GM12878 (cell line): ENCODE measurements at regions not wholly inside any gene's neighbourhood (a gene's known extent, or its start where the extent isn't known, plus 50 kb on each side); places are given as distances from the start of the nearest gene placed in this dataset.

Experiments used
- ATAC-seq: fragments of 200-7000 bp; cut with Tn5 transposase; 3 replicates; pipeline ENCODE4 v1.9.1; 2020; ENCODE audit warnings: mild to moderate bottlenecking, moderate library complexity
- BruUV-seq: library from RNA; stranded (reverse); fragments of 400-500 nt; replicated peaks from 2 replicates; lab custom pipeline; 2021; lab: Mats Ljungman, UMichigan
- CTCF ChIA-PET: fragments of 300-600 bp; sonication (Branson Sonifier 250); formaldehyde crosslinking; extraction: SDS; loops from one replicate; lab custom pipeline; 2021; ENCODE audit warnings: inconsistent platforms; lab: Yijun Ruan, JAX
- POLR2A ChIA-PET: fragments of 350-600 bp; formaldehyde crosslinking; extraction: SDS; loops from one replicate; lab custom pipeline; 2021; ENCODE audit warnings: inconsistent platforms; lab: Charles Lee
- RAD21 ChIA-PET: fragments of 300-600 bp; sonication (Branson Sonifier 250); formaldehyde crosslinking; loops from one replicate; lab custom pipeline; 2023; ENCODE audit warnings: antibody characterized with exemption; ENCODE audit not compliant: unreplicated experiment; lab: Charles Lee
- SMC1A ChIA-PET: fragments of 300-600 bp; sonication (Branson Sonifier 250); formaldehyde crosslinking; loops from one replicate; lab custom pipeline; 2023; ENCODE audit not compliant: unreplicated experiment, uncharacterized antibody; lab: Charles Lee
- DNase-seq: peaks from one replicate; pipeline ENCODE4 v3.0.0-alpha.2; 2011; ENCODE audit warnings: low read depth, low spot score
- FAIRE-seq: peaks from 3 replicates; lab custom pipeline; 2011; peaks lifted over from hg19 to GRCh38; lab: Jason Lieb, UNC
- H2AFZ ChIP-seq: 2 replicates; pipeline ENCODE4 v1.6.0; 2011; ENCODE audit warnings: low read depth, low read length, control low read depth; ENCODE audit not compliant: control insufficient read depth
- H3K27ac ChIP-seq: 2 replicates; pipeline ENCODE4 v1.5.1; 2011; ENCODE audit warnings: control low read depth; ENCODE audit not compliant: control insufficient read depth, insufficient read depth
- H3K27me3 ChIP-seq, 2 experiments: replicated peaks in 1 of 2; 2 replicates each; pipeline versions ENCODE4 v1.6.0 to v1.6.1; 2011; ENCODE audit warnings: low read length in 1 of 2; ENCODE audit not compliant: control insufficient read depth in 2 of 2, insufficient read depth in 2 of 2
- H3K36me3 ChIP-seq, 2 experiments: 2 replicates each; pipeline ENCODE4 v1.5.1; 2011; ENCODE audit warnings: low read length in 1 of 2; ENCODE audit not compliant: control insufficient read depth in 2 of 2, insufficient read depth in 2 of 2
- H3K4me1 ChIP-seq: 2 replicates; pipeline ENCODE4 v1.6.1; 2011; ENCODE audit warnings: mild to moderate bottlenecking, low read length, moderate library complexity, mixed read lengths; ENCODE audit not compliant: control insufficient read depth, insufficient read depth
- H3K4me2 ChIP-seq: 2 replicates; pipeline ENCODE4 v1.6.0; 2011; ENCODE audit warnings: control low read depth; ENCODE audit not compliant: control insufficient read depth, insufficient read depth
- H3K4me3 ChIP-seq: fragments of 200-600 bp; sonication (generic); 2 replicates; pipeline ENCODE4 v1.5.1; 2016
- H3K79me2 ChIP-seq: 2 replicates; pipeline ENCODE4 v1.6.0; 2011; ENCODE audit warnings: low read length; ENCODE audit not compliant: control insufficient read depth, insufficient read depth
- H3K9ac ChIP-seq: 2 replicates; pipeline ENCODE4 v1.8.0; 2011; ENCODE audit warnings: low read length, control low read depth, mixed read lengths; ENCODE audit not compliant: control insufficient read depth, insufficient read depth
- H3K9me3 ChIP-seq: replicated peaks from 3 replicates; pipeline ENCODE4 v1.5.1; 2011; ENCODE audit warnings: mild to moderate bottlenecking, low read length; ENCODE audit not compliant: control insufficient read depth, insufficient read depth
- H4K20me1 ChIP-seq: 2 replicates; pipeline ENCODE4 v1.6.0; 2011; ENCODE audit not compliant: control insufficient read depth, insufficient read depth
- BRCA1 ChIP-seq: IDR thresholded peaks from 2 replicates; pipeline ENCODE4 v1.6.1; 2011; ENCODE audit warnings: low read depth, low read length, improper control_type of control experiment
- E2F4 ChIP-seq: IDR thresholded peaks from 2 replicates; pipeline ENCODE4 v1.6.1; 2012; ENCODE audit warnings: low read depth, low read length, improper control_type of control experiment
- EED ChIP-seq: sonication (generic); IDR thresholded peaks from 2 replicates; pipeline ENCODE4 v1.6.1; 2016; ENCODE audit warnings: antibody characterized with exemption, low read depth
- EP300 ChIP-seq, 2 experiments: fragments of 150-350 bp in 1 of 2; IDR thresholded peaks; 2 replicates each; pipeline ENCODE4 v1.6.1; 2011 to 2012; ENCODE audit warnings: low read depth in 2 of 2, low read length in 2 of 2, borderline replicate concordance in 1 of 2, improper control_type of control experiment in 1 of 2, inconsistent platforms in 1 of 2; ENCODE audit not compliant: control insufficient read depth in 1 of 2
- HDGF ChIP-seq: fragments of 450-650 bp; IDR thresholded peaks from 2 replicates; pipeline ENCODE4 v1.6.1; 2016; ENCODE audit warnings: antibody characterized with exemption
- IKZF1 ChIP-seq: fragments of 450-650 bp; conservative IDR thresholded peaks from 2 replicates; pipeline ENCODE4 v1.6.1; 2017; ENCODE audit warnings: antibody characterized with exemption, mild to moderate bottlenecking
- IKZF2 ChIP-seq, 2 experiments: fragments of 450-650 bp; IDR thresholded peaks; 2 replicates each; pipeline ENCODE4 v1.6.1; 2017; ENCODE audit warnings: mild to moderate bottlenecking in 2 of 2, moderate library complexity in 2 of 2
- MEF2B ChIP-seq: fragments of 450-650 bp; IDR thresholded peaks from 2 replicates; pipeline ENCODE4 v1.6.1; 2018; ENCODE audit warnings: mild to moderate bottlenecking, moderate library complexity; ENCODE audit not compliant: partially characterized antibody, poor library complexity, severe bottlenecking
- MTA2 ChIP-seq: fragments of 450-650 bp; IDR thresholded peaks from 2 replicates; pipeline ENCODE4 v1.6.1; 2016; ENCODE audit warnings: low read depth, mild to moderate bottlenecking, moderate library complexity
- MXI1 ChIP-seq: fragments of 150-350 bp; IDR thresholded peaks from 2 replicates; pipeline ENCODE4 v1.6.1; 2011; ENCODE audit warnings: low read depth, mild to moderate bottlenecking, inconsistent platforms, low read length, improper control_type of control experiment
- NR2C1 ChIP-seq: fragments of 450-650 bp; IDR thresholded peaks from 2 replicates; pipeline ENCODE4 v1.6.1; 2017; ENCODE audit warnings: antibody characterized with exemption, mild to moderate bottlenecking, moderate library complexity
- NR2C2 ChIP-seq: IDR thresholded peaks from 2 replicates; pipeline ENCODE4 v1.6.1; 2011; ENCODE audit warnings: borderline replicate concordance, low read depth; ENCODE audit not compliant: control insufficient read depth, insufficient read length
- NR2F1 ChIP-seq: fragments of 450-650 bp; conservative IDR thresholded peaks from 2 replicates; pipeline ENCODE4 v1.6.1; 2017; ENCODE audit warnings: mild to moderate bottlenecking
- PAX5 ChIP-seq: IDR thresholded peaks from 2 replicates; pipeline ENCODE4 v1.6.1; 2011; ENCODE audit warnings: low read depth, low read length, borderline replicate concordance
- POLR2AphosphoS2 ChIP-seq: IDR thresholded peaks from 2 replicates; pipeline ENCODE4 v1.6.1; 2011; ENCODE audit warnings: low read depth, mild to moderate bottlenecking, low read length, improper control_type of control experiment, moderate library complexity
- POLR2AphosphoS5 ChIP-seq: IDR thresholded peaks from 2 replicates; pipeline ENCODE4 v1.6.1; 2011; ENCODE audit warnings: mild to moderate bottlenecking, low read length, inconsistent platforms
- RAD21 ChIP-seq: IDR thresholded peaks from 2 replicates; pipeline ENCODE4 v1.6.1; 2011; ENCODE audit warnings: mild to moderate bottlenecking, low read depth, low read length, moderate library complexity; ENCODE audit not compliant: insufficient read depth
- RB1 ChIP-seq: fragments of 450-650 bp; formaldehyde crosslinking; IDR thresholded peaks from 2 replicates; pipeline ENCODE4 v1.6.1; 2017; ENCODE audit warnings: mild to moderate bottlenecking, borderline replicate concordance
- RUNX3 ChIP-seq: IDR thresholded peaks from 2 replicates; pipeline ENCODE4 v1.6.1; 2012; ENCODE audit warnings: low read length, inconsistent platforms
- SPI1 ChIP-seq: IDR thresholded peaks from 2 replicates; pipeline ENCODE4 v1.6.1; 2011; ENCODE audit warnings: low read depth, mild to moderate bottlenecking, low read length, moderate library complexity, borderline replicate concordance; ENCODE audit not compliant: insufficient read depth
- SUZ12 ChIP-seq: fragments of 200-600 bp; sonication (generic); IDR thresholded peaks from one replicate; pipeline ENCODE4 v1.6.1; 2018; ENCODE audit warnings: antibody characterized with exemption, mild to moderate bottlenecking; ENCODE audit not compliant: unreplicated experiment
- TAF1 ChIP-seq: IDR thresholded peaks from 2 replicates; pipeline ENCODE4 v1.6.1; 2011; ENCODE audit warnings: mild to moderate bottlenecking, low read depth, low read length, borderline replicate concordance
- YBX1 ChIP-seq: fragments of 450-650 bp; IDR thresholded peaks from 2 replicates; pipeline ENCODE4 v1.6.1; 2016; ENCODE audit warnings: antibody characterized with exemption
- WGBS: methylation state at CpG from one replicate; pipeline ENCODE4 v1.1.6; 2016; ENCODE audit warnings: low lambda C conversion rate; ENCODE audit not compliant: insufficient replicate concordance, insufficient coverage; ENCODE audit errors: missing lambda C conversion rate; 5-methylcytosine and 5-hydroxymethylcytosine counted together
- in situ Hi-C: fragments of 300-500 bp; cut with MboI; formaldehyde crosslinking; loops from 9 replicates; pipeline ENCODE4 v1.14.3; 2018; ENCODE audit warnings: mixed read lengths
- intact Hi-C: fragments of 100-400 bp; cut with micrococcal nuclease; formaldehyde crosslinking; loops from one replicate; pipeline ENCODE4 v1.14.2; 2022; ENCODE audit not compliant: unreplicated experiment

- peak overlapping the region; percentile 93 for H3K4me2 ChIP-seq
- BruUV-seq, result no TSS peak
- POLR2A ChIA-PET, result interaction anchor here (0.5 to 2.2 kb wide), 12 partner anchors 9 to 85 kb away, joined by 3 to 9 read pairs (median 5); no protein-coding TSS in a partner anchor
- peak overlapping the region; percentile 59; the same call in 1 of the 2 replicates for H3K4me3 ChIP-seq
- H3K27ac ChIP-seq, result peak overlapping the region; percentile 77
- H2AFZ ChIP-seq, result no peak overlapping the region; the same call in 1 of the 2 replicates
- H3K79me2 ChIP-seq, result peaks cover 23% of the 10 kb centered on the region
- 23% methylated on average over 11 of the region's 11 CpGs for WGBS
- H3K36me3 ChIP-seq, result peaks cover 0 to 20% of the 10 kb centered on the region in 2 experiments; a peak in 2 of 4 replicates
- peaks cover 28% of the 10 kb centered on the region for H3K4me1 ChIP-seq
- intact Hi-C loops, result no loop called here
- in situ Hi-C loops, result no loop called here
- no peaks in the 10 kb centered on the region for H4K20me1 ChIP-seq
- ATAC-seq (peak; percentile 50), FAIRE-seq (no peak), DNase-seq (no peak)
- RAD21 ChIA-PET, result interaction anchor here (0.7 to 3.2 kb wide), 12 partner anchors 16 to 608 kb away, joined by 3 to 22 read pairs (median 4); no protein-coding TSS in a partner anchor
- no peaks in the 10 kb centered on the region for H3K27me3 ChIP-seq
- H3K9ac ChIP-seq, result peak overlapping the region; percentile 60
- CTCF ChIA-PET, result interaction anchor here (0.6 to 4.4 kb wide), 7 partner anchors 15 to 94 kb away, joined by 3 to 30 read pairs (median 4); no protein-coding TSS in a partner anchor
- SMC1A ChIA-PET, result interaction anchor here (0.8 to 5.1 kb wide), 8 partner anchors 9 to 74 kb away, joined by 4 to 41 read pairs (median 8); no protein-coding TSS in a partner anchor
- no peaks in the 10 kb centered on the region for H3K9me3 ChIP-seq
- TF ChIP-seq NR2F1, result peak; percentile 81
- 0 out of 2 replicates have a peak, but pooled peaks have one; percentile 6 for TF ChIP-seq PAX5
- TF ChIP-seq RB1, result no peak
- no peak; the same call in 1 of the 2 replicates for TF ChIP-seq POLR2AphosphoS5
- no peak for TF ChIP-seq YBX1
- TF ChIP-seq MEF2B, result peak; percentile 75
- TF ChIP-seq IKZF2 (IDR thresholded peaks at IDR 0.05), result peak in 1 of 2 experiments; percentile 35; a peak in 2 of 4 replicates
- TF ChIP-seq SPI1, result peak; percentile 39; the same call in 1 of the 2 replicates
- TF ChIP-seq SUZ12, result no peak
- TF ChIP-seq MXI1, result no peak
- TF ChIP-seq EP300 (IDR thresholded peaks at IDR 0.05; ENCODE audit: borderline replicate concordance in 1 of 2, control insufficient read depth in 1 of 2, low read depth in 2 of 2, low read length in 2 of 2), result no peak
- peak; percentile 66 for TF ChIP-seq NR2C1
- TF ChIP-seq NR2C2, result no peak
- TF ChIP-seq RAD21, result no peak
- TF ChIP-seq HDGF, result peak; percentile 19; the same call in 1 of the 2 replicates
- peak; percentile 53; the same call in 1 of the 2 replicates for TF ChIP-seq EED
- no peak for TF ChIP-seq E2F4
- TF ChIP-seq BRCA1, result no peak
- TF ChIP-seq IKZF1, result peak; percentile 58
- TF ChIP-seq TAF1, result no peak
- TF ChIP-seq POLR2AphosphoS2, result no peak
- peak; percentile 49; the same call in 1 of the 2 replicates for TF ChIP-seq MTA2
- peak; percentile 60 for TF ChIP-seq RUNX3
These were observed 265.3 kb downstream of the SEC14L1 start for GRCh38 chr17:77405867-77406732.
